Panc1 (cell line): ENCODE measurements at regions not wholly inside any gene's neighbourhood (a gene's known extent, or its start where the extent isn't known, plus 50 kb on each side); places are given as distances from the start of the nearest gene placed in this dataset.

Experiments
- ATAC-seq: fragments of 200-7000 bp; cut with Tn5 transposase; 2 replicates; pipeline ENCODE4 v1.9.1; 2020; ENCODE audit warnings: mild to moderate bottlenecking, moderate library complexity
- BruUV-seq: library from RNA; stranded (reverse); fragments of 400-500 nt; replicated peaks from 2 replicates; lab custom pipeline; 2021; lab: Mats Ljungman, UMichigan
- CTCF ChIA-PET: fragments of 300-600 bp; sonication (Branson Sonifier 250); formaldehyde crosslinking; loops from one replicate; lab custom pipeline; 2022; ENCODE audit warnings: antibody characterized with exemption; lab: Charles Lee
- POLR2A ChIA-PET: fragments of 300-600 bp; sonication (Branson Sonifier 250); formaldehyde crosslinking; loops from one replicate; lab custom pipeline; 2022; ENCODE audit warnings: antibody characterized with exemption; lab: Charles Lee
- DNase-seq: peaks from one replicate; pipeline ENCODE4 v3.0.0-alpha.2; 2010; ENCODE audit warnings: low read depth, low spot score
- H3K27ac ChIP-seq: 2 replicates; pipeline ENCODE4 v1.5.1; 2011; ENCODE audit warnings: mild to moderate bottlenecking, low read length, inconsistent platforms
- H3K27me3 ChIP-seq: fragments of 200-500 bp; sonication (Bioruptor generic); 2 replicates; pipeline ENCODE4 v1.6.0; 2014; ENCODE audit warnings: low read length, inconsistent platforms; ENCODE audit not compliant: control insufficient read depth, insufficient read depth
- H3K36me3 ChIP-seq: fragments of 200-500 bp; sonication (Bioruptor generic); 2 replicates; pipeline ENCODE4 v1.5.1; 2014; ENCODE audit warnings: inconsistent platforms, mild to moderate bottlenecking, low read length, moderate library complexity; ENCODE audit not compliant: control insufficient read depth, insufficient read depth
- H3K4me1 ChIP-seq: 2 replicates; pipeline ENCODE4 v1.5.1; 2011; ENCODE audit warnings: inconsistent platforms, mild to moderate bottlenecking, low read length, moderate library complexity; ENCODE audit not compliant: control insufficient read depth, insufficient read depth
- H3K4me3 ChIP-seq, 2 experiments: 2 replicates each; pipeline ENCODE4 v1.5.1; 2011 to 2012; ENCODE audit warnings: low read depth in 2 of 2, low read length in 2 of 2, mild to moderate bottlenecking in 2 of 2, inconsistent platforms in 1 of 2, moderate library complexity in 1 of 2
- H3K9me3 ChIP-seq: fragments of 200-500 bp; sonication (Bioruptor generic); 2 replicates; pipeline ENCODE4 v1.5.1; 2014; ENCODE audit warnings: low read depth, mild to moderate bottlenecking, inconsistent platforms, low read length, moderate library complexity; ENCODE audit not compliant: control insufficient read depth, insufficient read depth
- CTCF ChIP-seq: fragments of 450-650 bp; IDR thresholded peaks from 2 replicates; pipeline ENCODE4 v1.5.1; 2017; ENCODE audit warnings: mild to moderate bottlenecking
- POLR2AphosphoS5 ChIP-seq: IDR thresholded peaks from 2 replicates; pipeline ENCODE4 v1.6.1; 2012; ENCODE audit warnings: mild to moderate bottlenecking, low read depth, low read length, moderate library complexity
- SIN3A ChIP-seq: IDR thresholded peaks from 2 replicates; pipeline ENCODE4 v1.6.1; 2012; ENCODE audit warnings: low read depth, mild to moderate bottlenecking, low read length, moderate library complexity, borderline replicate concordance; ENCODE audit not compliant: insufficient read depth
- TCF7L2 ChIP-seq: IDR thresholded peaks from 2 replicates; pipeline ENCODE4 v1.6.1; 2011; ENCODE audit warnings: mild to moderate bottlenecking, low read depth, low read length, inconsistent platforms
- in situ Hi-C: cut with HindIII; loops from 2 replicates; pipeline ENCODE4 v1.10.0; 2016; ENCODE audit warnings: low sequenced_read_pairs, low pct_unique_long_range_greater_than_20kb
- intact Hi-C: fragments of 100-400 bp; cut with micrococcal nuclease; formaldehyde crosslinking; loops from one replicate; pipeline ENCODE4 v1.10.0; 2022; ENCODE audit not compliant: unreplicated experiment
- TF ChIP-seq, protein P1 (sequence below), 2 experiments: IDR thresholded peaks; 2 replicates each; pipeline ENCODE4 v1.6.1; 2011 to 2012; ENCODE audit warnings: low read depth in 2 of 2, control low read depth in 1 of 2, low read length in 1 of 2, mild to moderate bottlenecking in 1 of 2, moderate library complexity in 1 of 2; ENCODE audit not compliant: insufficient read depth in 1 of 2

- BruUV-seq: no TSS peak
- POLR2A ChIA-PET: no interaction called here
- no peak for DNase-seq
Observed at GRCh38 chr21:36606983-36607325, 92.0 kb upstream of the SIM2 start.

GRCh38 chr21:36608041-36608896, 90.6 kb upstream of the SIM2 start:
- ATAC-seq (no peak), DNase-seq (no peak)
- no peaks in the 10 kb centered on the region for H3K36me3 ChIP-seq
- in situ Hi-C loops: no loop called here
- no TSS peak for BruUV-seq
- no peak overlapping the region for H3K4me3 ChIP-seq
- ChIA-PET CTCF (no interaction called here), POLR2A (no interaction called here)
- no peak for TF ChIP-seq SIN3A
- TF ChIP-seq CTCF: no peak
- TF ChIP-seq POLR2AphosphoS5: no peak
- TF ChIP-seq, protein P1, sequence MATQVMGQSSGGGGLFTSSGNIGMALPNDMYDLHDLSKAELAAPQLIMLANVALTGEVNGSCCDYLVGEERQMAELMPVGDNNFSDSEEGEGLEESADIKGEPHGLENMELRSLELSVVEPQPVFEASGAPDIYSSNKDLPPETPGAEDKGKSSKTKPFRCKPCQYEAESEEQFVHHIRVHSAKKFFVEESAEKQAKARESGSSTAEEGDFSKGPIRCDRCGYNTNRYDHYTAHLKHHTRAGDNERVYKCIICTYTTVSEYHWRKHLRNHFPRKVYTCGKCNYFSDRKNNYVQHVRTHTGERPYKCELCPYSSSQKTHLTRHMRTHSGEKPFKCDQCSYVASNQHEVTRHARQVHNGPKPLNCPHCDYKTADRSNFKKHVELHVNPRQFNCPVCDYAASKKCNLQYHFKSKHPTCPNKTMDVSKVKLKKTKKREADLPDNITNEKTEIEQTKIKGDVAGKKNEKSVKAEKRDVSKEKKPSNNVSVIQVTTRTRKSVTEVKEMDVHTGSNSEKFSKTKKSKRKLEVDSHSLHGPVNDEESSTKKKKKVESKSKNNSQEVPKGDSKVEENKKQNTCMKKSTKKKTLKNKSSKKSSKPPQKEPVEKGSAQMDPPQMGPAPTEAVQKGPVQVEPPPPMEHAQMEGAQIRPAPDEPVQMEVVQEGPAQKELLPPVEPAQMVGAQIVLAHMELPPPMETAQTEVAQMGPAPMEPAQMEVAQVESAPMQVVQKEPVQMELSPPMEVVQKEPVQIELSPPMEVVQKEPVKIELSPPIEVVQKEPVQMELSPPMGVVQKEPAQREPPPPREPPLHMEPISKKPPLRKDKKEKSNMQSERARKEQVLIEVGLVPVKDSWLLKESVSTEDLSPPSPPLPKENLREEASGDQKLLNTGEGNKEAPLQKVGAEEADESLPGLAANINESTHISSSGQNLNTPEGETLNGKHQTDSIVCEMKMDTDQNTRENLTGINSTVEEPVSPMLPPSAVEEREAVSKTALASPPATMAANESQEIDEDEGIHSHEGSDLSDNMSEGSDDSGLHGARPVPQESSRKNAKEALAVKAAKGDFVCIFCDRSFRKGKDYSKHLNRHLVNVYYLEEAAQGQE (IDR thresholded peaks at IDR 0.05; ENCODE audit: insufficient read depth in 1 of 2, low read depth in 2 of 2, low read length in 1 of 2): no peak
- no peak for TF ChIP-seq TCF7L2
- H3K4me1 ChIP-seq: no peaks in the 10 kb centered on the region
- no peak overlapping the region for H3K27ac ChIP-seq
- intact Hi-C loops: no loop called here
- no peaks in the 10 kb centered on the region for H3K9me3 ChIP-seq
- H3K27me3 ChIP-seq: peaks cover 13% of the 10 kb centered on the region

More at GRCh38 chr21:36606983-36607325, 92.0 kb upstream of the SIM2 start:
- no peak overlapping the region for H3K27ac ChIP-seq
- ATAC-seq: no peak
- no peak overlapping the region for H3K4me3 ChIP-seq
- CTCF ChIA-PET: no interaction called here
- intact Hi-C loops: no loop called here
- no peaks in the 10 kb centered on the region for H3K4me1 ChIP-seq
- H3K36me3 ChIP-seq: no peaks in the 10 kb centered on the region
- no peak for TF ChIP-seq SIN3A
- TF ChIP-seq CTCF: no peak
- no peak for TF ChIP-seq TCF7L2
- TF ChIP-seq, protein P1 (IDR thresholded peaks at IDR 0.05; ENCODE audit: insufficient read depth in 1 of 2, low read depth in 2 of 2, low read length in 1 of 2): no peak
- TF ChIP-seq POLR2AphosphoS5: no peak
- no peaks in the 10 kb centered on the region for H3K9me3 ChIP-seq
- in situ Hi-C loops: no loop called here
- peaks cover 13% of the 10 kb centered on the region for H3K27me3 ChIP-seq
